ENCODE measurements at regions not wholly inside any gene's neighbourhood (a gene's known extent, or its start where the extent isn't known, plus 50 kb on each side); places are given as distances from the start of the nearest gene placed in this dataset.
"Not testable (repeated sequence)": the region's sequence is repeated elsewhere in the genome, so short reads cannot be mapped to it uniquely, and the experiment has no call there.

- DNase-seq = no peak
These were observed 862.2 kb upstream of the LRATD1 start for GRCh38 chr2:13770279-13770678.

DNA sequence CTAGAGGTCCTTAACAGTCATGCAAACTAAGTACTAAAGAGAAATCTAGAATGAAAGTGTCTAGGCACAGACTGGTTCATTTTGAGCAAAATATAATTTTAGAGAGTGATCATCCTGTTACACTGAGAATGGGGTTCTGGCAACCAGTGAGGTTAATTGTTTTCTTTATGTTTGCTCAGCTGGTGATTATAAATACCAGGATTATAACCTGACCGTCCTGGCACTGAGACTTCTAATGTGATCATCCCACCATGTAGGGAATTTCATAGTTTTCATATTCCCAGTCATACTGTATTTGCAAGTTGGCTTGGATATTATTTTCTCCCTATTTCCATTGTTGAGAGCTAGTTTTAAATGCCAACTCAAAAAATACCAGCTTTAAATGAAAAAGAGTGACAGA lies 852.5 kb upstream of the LRATD1 start:
- no peak for DNase-seq

- no peak for DNase-seq
These were observed 841.4 kb upstream of the LRATD1 start for GRCh38 chr2:13791019-13791547.

DNA sequence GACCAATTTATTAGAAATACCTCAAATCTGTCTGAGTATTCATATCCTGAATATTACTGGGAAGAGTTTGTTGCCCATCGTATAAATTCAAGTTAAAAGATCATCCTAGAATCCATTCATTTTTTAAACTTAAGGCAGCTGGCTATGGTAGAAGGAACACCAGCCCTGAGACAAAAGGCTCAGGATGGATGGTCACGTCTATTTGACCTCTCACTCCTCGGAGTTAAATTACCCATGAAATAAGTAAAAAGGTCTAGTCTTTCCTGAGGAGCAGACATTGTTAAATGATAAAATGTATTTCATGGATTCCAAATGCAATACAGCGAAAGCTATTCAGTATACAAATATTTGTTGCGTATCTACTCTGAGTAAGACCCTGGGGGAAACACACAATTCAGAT lies 826.0 kb upstream of the LRATD1 start:
- DNase-seq = no peak

GRCh38 chr2:13813236-13813635 lies 819.3 kb upstream of the LRATD1 start:
- DNase-seq = no peak

DNA sequence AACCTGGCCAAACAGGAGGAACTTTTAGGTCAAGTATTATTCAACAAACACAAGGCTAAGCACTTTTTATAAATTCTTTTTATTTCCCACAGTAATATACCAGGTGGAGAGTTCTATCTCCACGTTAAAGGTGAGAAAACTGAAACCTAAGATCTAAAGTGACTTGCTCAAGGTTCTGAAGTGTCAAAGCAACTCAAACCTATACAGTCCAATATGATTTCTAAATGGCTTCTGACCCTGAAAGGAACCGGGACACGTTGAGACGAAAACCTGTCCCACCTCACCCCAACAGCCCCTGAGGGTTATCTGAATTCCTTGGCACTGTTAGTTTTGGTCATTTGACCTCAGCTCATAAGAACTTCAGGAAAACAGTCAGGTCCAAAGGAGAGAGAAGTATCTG lies 814.5 kb upstream of the LRATD1 start:
- no peak for DNase-seq

DNA sequence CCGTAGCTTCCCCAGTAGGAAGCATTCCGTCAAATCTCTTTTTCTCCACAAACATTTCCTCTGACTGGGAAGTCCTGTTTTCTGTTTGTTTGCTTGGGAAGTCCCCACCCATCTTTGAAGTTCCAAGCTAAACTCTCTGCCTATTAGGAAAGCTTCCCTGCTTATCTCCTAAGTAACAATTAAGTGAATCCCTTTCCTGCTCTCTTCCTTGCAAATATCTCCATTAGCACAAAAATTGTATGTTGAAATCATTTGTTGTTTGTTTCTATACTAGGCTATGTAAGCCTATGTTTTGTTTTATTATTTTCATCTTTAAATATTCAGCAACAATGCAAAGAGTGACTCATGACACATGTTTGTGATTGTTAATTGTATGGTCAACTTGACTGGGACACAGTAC lies 812.6 kb upstream of the LRATD1 start:
- DNase-seq = no peak

GRCh38 chr2:13821255-13821880 lies 811.1 kb upstream of the LRATD1 start:
- no peak for DNase-seq

DNA sequence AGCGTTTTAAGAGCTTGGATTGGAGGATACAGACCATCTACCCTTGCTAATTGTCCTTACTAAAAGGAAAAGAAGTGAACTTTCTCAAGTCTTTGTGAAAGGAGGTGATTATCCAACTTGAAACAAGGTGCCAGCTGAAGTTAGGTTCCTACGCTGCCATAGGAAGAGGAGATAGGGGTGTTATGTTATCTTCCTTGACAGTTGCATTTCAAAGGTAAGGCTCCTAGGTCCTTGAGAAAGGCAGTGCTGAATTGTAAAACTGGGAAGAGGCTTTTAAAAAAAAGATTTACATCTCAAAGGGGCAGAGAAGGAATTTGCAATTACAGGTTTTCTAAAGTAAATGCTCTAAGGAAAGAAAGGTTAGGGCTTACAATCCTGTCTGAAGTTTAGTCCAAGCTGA lies 810.2 kb upstream of the LRATD1 start:
- no peak for DNase-seq

DNA sequence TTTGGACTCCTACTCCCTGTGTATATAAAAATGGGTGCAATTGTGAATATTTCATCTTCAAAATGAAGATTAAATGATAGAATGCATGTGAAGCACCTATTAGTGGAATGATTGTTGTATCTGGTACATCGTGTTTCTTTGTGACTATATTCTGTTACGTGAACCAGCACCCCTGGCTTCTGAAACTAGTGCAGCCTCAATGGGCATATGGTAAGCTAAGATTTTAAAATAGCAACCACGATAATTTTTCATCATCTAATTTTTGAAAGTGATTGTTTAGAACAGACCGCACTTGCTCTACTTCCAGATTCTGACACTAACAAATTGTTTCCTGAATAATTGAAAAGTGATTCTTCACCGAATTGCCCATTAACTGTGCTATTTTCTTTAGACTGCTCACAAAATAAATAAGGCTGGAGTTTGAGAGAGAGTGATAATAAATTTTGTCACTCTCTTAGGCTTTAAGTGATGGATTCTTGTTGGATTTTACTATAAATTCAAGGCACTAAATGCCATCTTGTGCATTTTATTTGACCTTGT lies 806.1 kb upstream of the LRATD1 start:
- DNase-seq = no peak

DNA sequence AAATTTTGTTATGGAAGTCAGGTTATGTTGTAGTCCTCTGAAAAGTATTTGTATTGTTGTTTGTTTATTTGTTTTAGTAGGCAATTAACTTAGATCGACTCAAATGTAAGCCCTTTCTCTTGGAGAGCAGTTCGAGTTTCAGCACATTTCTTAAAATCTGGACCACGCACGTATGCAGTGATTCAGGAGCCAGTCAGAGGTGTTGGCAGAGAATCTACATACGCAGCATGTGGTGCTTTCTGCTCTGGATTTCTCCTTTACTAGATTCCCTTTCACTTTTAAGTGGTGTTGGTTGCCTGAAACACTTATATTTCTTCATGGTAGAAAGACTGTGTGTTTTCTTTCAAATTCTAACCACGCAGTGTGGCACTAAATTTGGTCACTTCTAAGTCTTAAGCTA lies 773.9 kb upstream of the LRATD1 start:
- no peak for DNase-seq

DNA sequence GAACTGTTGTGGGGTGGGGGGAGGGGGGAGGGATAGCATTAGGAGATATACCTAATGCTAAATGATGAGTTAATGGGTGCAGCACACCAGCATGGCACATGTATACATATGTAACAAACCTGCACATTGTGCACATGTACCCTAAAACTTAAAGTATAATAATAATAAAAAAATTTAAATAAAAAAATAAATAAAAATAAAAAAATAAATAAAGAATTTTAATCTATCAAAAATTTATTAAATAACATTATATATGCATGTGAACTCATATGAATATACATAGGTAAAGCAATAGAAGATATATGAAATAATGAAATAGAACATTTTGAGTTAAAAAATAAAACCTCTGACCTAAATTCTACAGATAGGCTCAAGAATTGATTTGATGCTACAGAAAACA lies 764.2 kb upstream of the LRATD1 start:
- not testable (repeated sequence) for DNase-seq

DNA sequence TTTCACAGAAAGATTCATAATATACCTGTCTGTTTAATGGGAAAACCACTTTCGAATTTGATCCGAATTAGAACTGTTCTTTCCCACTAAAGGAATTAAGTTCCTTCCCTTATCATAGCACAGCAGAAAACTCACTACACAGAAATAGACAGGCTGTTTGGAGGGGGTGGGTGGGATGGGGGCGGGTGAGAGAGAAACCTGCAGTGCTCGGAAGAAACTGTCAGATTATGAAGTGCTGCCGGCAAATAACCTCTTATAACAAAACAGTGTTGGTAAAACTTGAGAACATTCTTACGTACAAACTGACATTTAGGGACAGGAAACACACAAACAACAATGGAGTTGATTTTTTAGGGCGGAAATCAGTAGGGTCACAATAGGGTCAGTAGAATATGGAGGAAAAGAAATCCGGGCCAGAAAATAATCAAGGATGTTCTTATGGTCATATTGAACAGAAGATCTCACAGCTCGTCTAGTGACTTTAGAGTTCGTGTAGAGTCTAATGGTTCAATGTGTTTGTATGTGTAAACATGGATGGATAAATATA lies 756.0 kb upstream of the LRATD1 start:
- no peak for DNase-seq

DNA sequence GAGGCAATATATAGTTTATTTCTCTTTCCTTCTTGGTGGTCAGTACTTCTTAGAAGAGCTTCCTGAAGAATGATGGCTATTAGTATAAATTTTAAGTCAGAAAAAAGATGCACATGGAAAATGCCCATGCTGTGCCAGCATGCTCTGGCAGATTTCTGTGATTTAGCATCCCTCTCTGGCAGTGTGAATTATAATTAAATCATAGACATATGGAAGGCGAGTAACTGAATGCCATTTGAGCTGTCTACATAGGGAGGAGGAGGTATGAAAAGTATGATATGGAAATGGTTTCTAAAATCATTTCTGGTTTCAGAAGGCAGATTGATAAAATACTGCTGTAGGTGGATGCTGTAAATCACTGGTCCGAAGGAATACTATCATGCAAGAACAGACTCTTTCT lies 754.9 kb upstream of the LRATD1 start:
- no peak for DNase-seq

DNA sequence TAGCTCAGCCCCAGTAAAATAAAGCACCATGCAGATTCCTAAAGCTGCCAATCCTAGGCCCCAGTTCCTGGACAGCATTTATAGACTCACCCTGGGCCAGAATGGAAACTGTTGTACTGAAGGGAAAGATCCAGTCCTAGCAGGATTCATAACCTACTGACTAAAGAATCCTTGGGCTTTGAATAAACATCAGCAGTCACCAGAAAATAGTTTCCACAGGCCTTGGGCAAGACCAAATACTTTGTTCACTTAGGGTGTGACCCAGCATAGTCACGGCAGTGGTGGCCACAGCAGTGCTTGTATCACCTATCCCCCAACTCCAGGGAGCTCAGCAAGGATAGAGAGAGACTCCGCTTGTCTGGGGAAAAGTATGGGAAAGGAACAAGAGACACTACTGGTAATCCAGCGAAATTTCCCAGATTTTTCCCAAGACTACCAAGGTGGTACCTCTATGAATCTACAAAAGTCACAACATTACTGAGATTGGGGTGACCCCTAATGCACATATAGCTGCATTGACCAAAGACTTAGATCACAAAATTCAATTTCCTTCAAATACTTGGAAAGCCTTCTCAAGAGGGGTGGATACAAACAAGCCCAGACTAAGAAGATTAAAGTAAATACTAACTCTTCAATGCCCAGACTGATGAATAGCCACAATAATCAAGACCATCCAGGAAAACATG lies 748.1 kb upstream of the LRATD1 start:
- DNase-seq = no peak

DNA sequence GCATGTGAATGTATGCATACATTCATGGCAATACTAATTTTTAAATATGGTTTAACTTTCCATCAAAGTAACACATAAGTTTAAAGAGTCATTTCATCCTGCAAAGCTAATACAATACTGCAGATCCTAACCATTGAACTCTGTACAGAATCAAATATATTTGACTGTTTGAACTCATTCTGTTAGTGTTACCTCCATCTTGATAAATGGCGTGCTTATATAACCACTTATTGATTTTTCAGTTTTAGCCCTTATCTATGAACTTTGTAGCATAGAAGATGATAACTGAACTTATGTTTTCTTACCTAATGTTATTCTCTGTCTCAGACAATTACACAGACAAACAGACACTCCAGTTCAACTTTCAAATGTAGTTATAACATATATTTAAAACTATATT lies 731.0 kb upstream of the LRATD1 start:
- no peak for DNase-seq

- DNase-seq = no peak
These were observed 726.7 kb upstream of the LRATD1 start for GRCh38 chr2:13905831-13906230.

DNA sequence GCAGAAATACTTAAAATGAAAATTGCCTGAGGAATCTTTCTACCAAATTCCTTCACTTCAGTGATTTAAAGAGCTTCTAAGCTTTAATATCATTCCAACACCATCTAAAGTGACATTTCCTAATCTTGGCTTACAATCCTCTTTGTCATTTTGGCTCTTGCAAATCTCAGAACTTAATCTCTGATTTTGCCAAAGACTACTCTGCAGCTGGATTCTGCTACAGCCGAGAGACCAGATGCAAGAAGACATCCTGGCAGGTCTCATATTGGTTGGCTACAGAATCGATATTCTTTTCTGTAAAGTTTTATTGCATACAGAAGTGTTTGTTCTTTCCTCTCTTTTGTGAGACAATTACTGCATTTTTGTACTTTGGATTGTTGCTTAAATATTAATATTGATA lies 716.5 kb upstream of the LRATD1 start:
- no peak for DNase-seq

GRCh38 chr2:13917958-13918357 lies 714.6 kb upstream of the LRATD1 start:
- no peak for DNase-seq

DNA sequence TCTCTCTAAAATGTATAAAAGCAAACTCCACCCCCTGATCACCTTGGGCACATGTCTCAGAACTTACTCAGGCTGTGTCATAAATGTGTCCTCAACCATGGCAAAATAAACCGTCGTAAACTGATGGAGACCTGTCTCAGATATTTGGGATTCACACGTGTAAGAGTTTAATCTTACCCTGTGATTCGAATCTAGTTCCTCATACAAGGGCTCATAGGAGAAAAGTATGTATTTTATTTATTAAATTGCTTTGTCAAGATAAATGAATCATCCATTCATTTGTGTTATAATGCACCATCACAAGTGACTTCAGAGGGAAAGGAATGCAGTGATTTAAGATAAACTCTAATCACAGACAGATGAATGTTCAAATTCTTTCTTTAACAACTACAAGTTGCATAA lies 712.5 kb upstream of the LRATD1 start:
- no peak for DNase-seq

- DNase-seq = no peak
These were observed 711.3 kb upstream of the LRATD1 start for GRCh38 chr2:13921245-13921644.

GRCh38 chr2:13923823-13924222 lies 708.7 kb upstream of the LRATD1 start:
- no peak for DNase-seq

GRCh38 chr2:13942111-13942510 lies 690.4 kb upstream of the LRATD1 start:
- DNase-seq = no peak

GRCh38 chr2:13950761-13951160 lies 681.8 kb upstream of the LRATD1 start:
- DNase-seq = no peak

Data from activated CD4-positive, alpha-beta T cell treated with anti-CD3 and anti-CD28 coated beads for 48 hours (primary cell).